ENCODE measurements at regions not wholly inside any gene's neighbourhood (a gene's known extent, or its start where the extent isn't known, plus 50 kb on each side); places are given as distances from the start of the nearest gene placed in this dataset.

DNA sequence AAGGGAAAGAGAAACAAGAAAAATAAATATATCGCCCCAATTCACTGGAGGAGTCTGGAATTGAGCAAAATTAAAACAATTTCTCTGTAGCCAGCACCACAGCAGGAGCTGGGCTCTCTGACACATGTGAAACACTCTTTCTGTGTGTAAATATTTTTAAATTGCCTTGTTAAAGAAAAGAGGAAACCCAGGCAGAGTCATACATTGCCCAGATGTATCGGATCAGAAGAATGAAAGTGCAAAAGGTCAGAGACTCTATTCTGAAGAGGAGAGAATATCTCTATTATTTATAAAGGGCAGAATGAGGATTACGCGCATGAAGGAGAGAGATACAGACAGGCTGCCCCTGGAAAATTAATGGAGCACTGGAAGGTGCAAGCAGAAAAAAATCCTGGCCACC is 127.0 kb upstream of the MAN1A1 start (continued):
- TF ChIP-seq SUZ12 (IDR thresholded peaks at IDR 0.05; ENCODE audit: low read depth, low read length) = no peak

DNA sequence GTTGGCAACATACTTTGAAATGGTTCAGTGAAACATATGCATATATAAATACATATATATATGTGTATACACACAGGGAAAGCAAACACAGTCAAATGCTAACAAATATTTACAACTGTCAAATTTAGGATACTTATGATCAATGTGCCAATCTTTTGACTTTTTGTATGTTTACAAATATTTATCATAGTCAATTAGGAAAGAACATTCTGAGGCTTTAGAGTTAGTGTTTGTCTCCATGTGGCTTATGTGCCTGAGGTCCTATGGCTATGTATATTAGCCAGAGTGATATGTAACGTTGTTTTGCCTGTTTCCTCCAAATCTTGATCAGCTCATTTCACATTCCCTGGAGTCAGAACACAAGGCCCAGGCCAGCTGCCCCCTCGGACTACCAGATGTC is 126.5 kb upstream of the MAN1A1 start:
- no peak for DNase-seq (ENCODE audit: low spot score)

DNA sequence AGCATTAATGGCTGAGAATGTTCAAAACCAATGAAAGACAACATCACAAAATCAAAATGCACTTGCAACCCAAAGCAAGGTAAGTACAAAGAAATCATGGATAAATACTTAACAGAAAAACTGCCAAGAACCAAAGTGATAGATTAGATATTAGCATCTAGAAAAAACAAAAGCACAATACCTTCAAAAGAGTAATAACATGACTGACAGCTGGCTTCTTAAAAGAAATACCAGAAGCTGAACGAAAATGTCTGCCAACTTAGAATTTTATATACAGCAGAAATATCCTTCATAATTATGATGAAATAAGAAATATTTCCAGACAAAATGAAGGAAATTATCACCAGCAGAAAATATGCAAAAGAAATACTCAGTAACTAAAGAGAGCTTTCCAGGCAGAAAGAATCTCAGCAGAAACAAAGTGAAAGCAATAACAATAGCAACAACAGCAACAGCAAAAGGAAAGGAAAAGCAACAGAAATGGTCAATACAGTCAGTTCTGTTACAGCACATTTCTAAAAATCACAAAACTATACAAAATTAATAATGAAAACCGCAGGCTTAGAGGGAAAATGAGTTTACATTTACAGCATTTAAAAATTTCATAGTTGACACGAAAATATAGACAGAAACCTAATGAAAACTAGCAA is 121.5 kb upstream of the MAN1A1 start:
- H3K36me3 ChIP-seq (replicated peaks in 1 of 2; ENCODE audit: control insufficient read depth in 1 of 2, insufficient read depth in 2 of 2, low read length in 2 of 2) = no peaks in the 10 kb centered on the region
- ChIA-PET CTCF (ENCODE audit: low intra/inter-chr PET ratio, low total read pairs) (no interaction called here), POLR2A (no interaction called here)
- no peak overlapping the region for H2AFZ ChIP-seq (ENCODE audit: low read length)
- H3K9ac ChIP-seq (ENCODE audit: insufficient read depth, low read depth, low read length) = no peak overlapping the region
- no peak overlapping the region for H3K4me3 ChIP-seq (replicated peaks in 1 of 3; ENCODE audit: insufficient read depth in 1 of 3, low read depth in 2 of 3, low read length in 3 of 3)
- BruUV-seq (replicated peaks) = no TSS peak
- no peaks in the 10 kb centered on the region for H3K4me1 ChIP-seq (ENCODE audit: insufficient read depth, low read length)
- in situ Hi-C loops (cut with HindIII; ENCODE audit: extremely low pct_ligation_motif_present, low pct_unique_long_range_greater_than_20kb) = no loop called here
- WGBS (ENCODE audit: low lambda C conversion rate) = 0% methylated on average over 3 of the region's 3 CpGs
- H3K79me2 ChIP-seq (ENCODE audit: insufficient read depth, low read length) = no peaks in the 10 kb centered on the region
- no peak overlapping the region for H3K27ac ChIP-seq (ENCODE audit: extremely low read length, insufficient read depth, low read length)
- H3K27me3 ChIP-seq (ENCODE audit: control insufficient read depth in 1 of 2, insufficient read depth in 2 of 2, low read length in 2 of 2) = no peaks in the 10 kb centered on the region
- no peak for ATAC-seq
- H4K20me1 ChIP-seq (ENCODE audit: insufficient read depth, low read length) = no peaks in the 10 kb centered on the region
- intact Hi-C loops (cut with micrococcal nuclease; ENCODE audit: unreplicated experiment) = no loop called here
- no peak overlapping the region for H3K4me2 ChIP-seq (ENCODE audit: low read depth, low read length)
- no peak for DNase-seq (ENCODE audit: low spot score)
- no peak for FAIRE-seq
- no peaks in the 10 kb centered on the region for H3K9me3 ChIP-seq (ENCODE audit: low read length)
- TF ChIP-seq SUZ12 (IDR thresholded peaks at IDR 0.05; ENCODE audit: low read depth, low read length) (no peak), NFIC (IDR thresholded peaks at IDR 0.05; ENCODE audit: low read length) (no peak), ZNF562 (CRISPR knock-in tag; IDR thresholded peaks at IDR 0.05; ENCODE audit: borderline replicate concordance) (no peak), EHMT2 (IDR thresholded peaks at IDR 0.05; ENCODE audit: borderline replicate concordance, low read depth, low read length) (no peak), RNF2 (conservative IDR thresholded peaks at IDR 0.05; ENCODE audit: low read depth) (no peak), TSC22D2 (CRISPR knock-in tag; IDR thresholded peaks at IDR 0.05; ENCODE audit: borderline replicate concordance) (no peak), ATF7 (IDR thresholded peaks at IDR 0.05) (no peak), ATF7 (CRISPR knock-in tag; IDR thresholded peaks at IDR 0.05) (no peak), ZNF788 (CRISPR knock-in tag; IDR thresholded peaks at IDR 0.05; ENCODE audit: borderline replicate concordance) (no peak), ZNF775 (CRISPR knock-in tag; IDR thresholded peaks at IDR 0.05; ENCODE audit: borderline replicate concordance) (no peak), POLR2G (IDR thresholded peaks at IDR 0.05; ENCODE audit: low read depth, low read length) (no peak), ZKSCAN5 (CRISPR knock-in tag; IDR thresholded peaks at IDR 0.05) (no peak), ZFP62 (CRISPR knock-in tag; IDR thresholded peaks at IDR 0.05) (no peak), NR2F6 (IDR thresholded peaks at IDR 0.05) (no peak), NR2F6 (CRISPR knock-in tag; IDR thresholded peaks at IDR 0.05) (no peak), GLMP (CRISPR knock-in tag; IDR thresholded peaks at IDR 0.05; ENCODE audit: borderline replicate concordance) (no peak)
- TF ChIP-seq, protein P1, sequence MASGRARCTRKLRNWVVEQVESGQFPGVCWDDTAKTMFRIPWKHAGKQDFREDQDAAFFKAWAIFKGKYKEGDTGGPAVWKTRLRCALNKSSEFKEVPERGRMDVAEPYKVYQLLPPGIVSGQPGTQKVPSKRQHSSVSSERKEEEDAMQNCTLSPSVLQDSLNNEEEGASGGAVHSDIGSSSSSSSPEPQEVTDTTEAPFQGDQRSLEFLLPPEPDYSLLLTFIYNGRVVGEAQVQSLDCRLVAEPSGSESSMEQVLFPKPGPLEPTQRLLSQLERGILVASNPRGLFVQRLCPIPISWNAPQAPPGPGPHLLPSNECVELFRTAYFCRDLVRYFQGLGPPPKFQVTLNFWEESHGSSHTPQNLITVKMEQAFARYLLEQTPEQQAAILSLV (CRISPR knock-in tag; IDR thresholded peaks at IDR 0.05; ENCODE audit: borderline replicate concordance) = no peak

More for the DNA sequence above, 126.5 kb upstream of the MAN1A1 start:
- Histone ChIP-seq H3K4me1 (ENCODE audit: insufficient read depth, low read length) (no peaks in the 10 kb centered on the region), H2AFZ (ENCODE audit: low read length) (no peak overlapping the region), H4K20me1 (ENCODE audit: insufficient read depth, low read length) (no peaks in the 10 kb centered on the region), H3K4me2 (ENCODE audit: low read depth, low read length) (no peak overlapping the region), H3K4me3 (replicated peaks in 1 of 3; ENCODE audit: insufficient read depth in 1 of 3, low read depth in 2 of 3, low read length in 3 of 3) (no peak overlapping the region), H3K27me3 (ENCODE audit: control insufficient read depth in 1 of 2, insufficient read depth in 2 of 2, low read length in 2 of 2) (no peaks in the 10 kb centered on the region; a peak in 1 of 5 replicates), H3K9ac (ENCODE audit: insufficient read depth, low read depth, low read length) (no peak overlapping the region), H3K27ac (ENCODE audit: extremely low read length, insufficient read depth, low read length) (no peak overlapping the region), H3K9me3 (ENCODE audit: low read length) (no peaks in the 10 kb centered on the region), H3K36me3 (replicated peaks in 1 of 2; ENCODE audit: control insufficient read depth in 1 of 2, insufficient read depth in 2 of 2, low read length in 2 of 2) (no peaks in the 10 kb centered on the region), H3K79me2 (ENCODE audit: insufficient read depth, low read length) (no peaks in the 10 kb centered on the region)
- no TSS peak for BruUV-seq (replicated peaks)
- no peak for ATAC-seq
- ChIA-PET POLR2A (no interaction called here), CTCF (ENCODE audit: low intra/inter-chr PET ratio, low total read pairs) (no interaction called here)
- no peak for FAIRE-seq
- WGBS (ENCODE audit: low lambda C conversion rate) = 3% methylated on average over 2 of the region's 2 CpGs
- in situ Hi-C loops (cut with HindIII; ENCODE audit: extremely low pct_ligation_motif_present, low pct_unique_long_range_greater_than_20kb) = no loop called here
- intact Hi-C loops (cut with micrococcal nuclease; ENCODE audit: unreplicated experiment) = no loop called here
- TF ChIP-seq SYNCRIP (IDR thresholded peaks at IDR 0.05; ENCODE audit: insufficient read depth, low read depth, low read length) (no peak), ZMAT3 (CRISPR knock-in tag; conservative IDR thresholded peaks at IDR 0.05) (no peak)
